Ovary (tissue), 3 donors: ENCODE measurements at regions not wholly inside any gene's neighbourhood (a gene's known extent, or its start where the extent isn't known, plus 50 kb on each side); places are given as distances from the start of the nearest gene placed in this dataset.

ENCODE experiments used
- CTCF ChIP-seq, 3 donors: fragments of 450-650 bp in 2 of 3; fragments of 200-600 bp in 1 of 3; IDR thresholded peaks; one replicate each; pipeline versions ENCODE4 v1.5.1 to v1.8.0; 2016 to 2022; ENCODE audit warnings: antibody characterized with exemption in 3 of 3, mild to moderate bottlenecking in 1 of 3
- EP300 ChIP-seq: sonication (generic); formaldehyde crosslinking; IDR thresholded peaks from one replicate; pipeline ENCODE4 v1.6.1; 2017; ENCODE audit warnings: antibody characterized with exemption
- POLR2A ChIP-seq: fragments of 450-650 bp; IDR thresholded peaks from one replicate; pipeline ENCODE4 v1.6.1; 2017; ENCODE audit warnings: antibody characterized with exemption, mild to moderate bottlenecking, moderate library complexity
- donor health status: DM: no; HTN: no; CAD: no.

GRCh38 chr5:63121471-63121870, 542.9 kb downstream of the LRRC70 start:
- TF ChIP-seq CTCF (IDR thresholded peaks at IDR 0.05) (no peak), EP300 (no peak), POLR2A (no peak)
